ENCODE measurements at regions not wholly inside any gene's neighbourhood (a gene's known extent, or its start where the extent isn't known, plus 50 kb on each side); places are given as distances from the start of the nearest gene placed in this dataset.

DNA sequence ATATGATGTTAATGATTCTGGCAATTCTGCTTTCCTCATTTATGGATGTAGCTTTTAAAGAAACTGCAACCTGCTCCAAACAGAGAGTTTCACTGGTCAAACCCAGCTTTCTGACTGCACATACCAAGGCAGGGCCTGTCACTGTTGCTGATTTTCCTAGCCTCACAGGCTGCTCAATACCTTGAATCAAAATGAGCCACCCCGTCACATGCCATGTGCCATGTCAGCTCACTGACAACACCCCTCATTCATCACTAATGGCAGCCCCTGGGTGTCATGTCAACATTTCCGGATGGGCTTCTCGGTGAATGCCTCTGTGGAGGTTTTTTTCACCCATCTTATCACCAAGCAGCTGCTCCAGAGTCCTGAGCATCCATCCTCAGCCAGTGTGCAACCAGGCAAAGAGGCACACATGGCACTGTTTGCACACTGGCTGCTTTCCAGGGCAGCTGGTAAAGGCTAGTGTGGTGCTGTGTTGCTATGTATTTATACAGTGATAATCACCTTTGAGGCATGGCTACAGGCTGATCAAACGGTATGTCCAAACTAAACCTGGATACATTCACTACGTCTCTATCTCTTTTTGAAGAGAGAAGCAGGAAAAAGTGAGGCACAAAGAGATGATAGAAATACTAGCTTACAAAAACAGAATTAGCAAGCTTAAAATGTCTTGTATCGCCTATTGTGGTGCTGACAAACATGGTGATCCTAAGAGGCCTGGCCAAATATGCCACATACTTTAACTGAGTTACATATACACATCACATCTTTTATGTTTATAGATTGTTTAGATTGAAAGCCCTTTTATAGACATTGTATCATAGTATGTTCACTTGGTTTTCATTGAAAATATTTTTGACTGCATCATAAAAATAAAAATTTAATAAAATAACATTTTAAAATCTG is 94.6 kb upstream of the INPP4B start:
- no peak overlapping the region for H3K4me3 Mint-ChIP-seq
- peaks cover 4% of the 10 kb centered on the region for H3K27me3 Mint-ChIP-seq
- no peak for DNase-seq
- H3K4me1 Mint-ChIP-seq, result no peaks in the 10 kb centered on the region
- no peak overlapping the region for H3K27ac Mint-ChIP-seq
- H3K9me3 Mint-ChIP-seq, result peaks cover 2% of the 10 kb centered on the region
- H3K36me3 Mint-ChIP-seq (ENCODE audit: low read depth), result no peaks in the 10 kb centered on the region
- CTCF ChIA-PET, result interaction anchor here (0.6 kb wide), 1 partner anchor 460 kb away, joined by 3 read pairs; no protein-coding TSS in a partner anchor
- POLR2A ChIA-PET, result no interaction called here

DNA sequence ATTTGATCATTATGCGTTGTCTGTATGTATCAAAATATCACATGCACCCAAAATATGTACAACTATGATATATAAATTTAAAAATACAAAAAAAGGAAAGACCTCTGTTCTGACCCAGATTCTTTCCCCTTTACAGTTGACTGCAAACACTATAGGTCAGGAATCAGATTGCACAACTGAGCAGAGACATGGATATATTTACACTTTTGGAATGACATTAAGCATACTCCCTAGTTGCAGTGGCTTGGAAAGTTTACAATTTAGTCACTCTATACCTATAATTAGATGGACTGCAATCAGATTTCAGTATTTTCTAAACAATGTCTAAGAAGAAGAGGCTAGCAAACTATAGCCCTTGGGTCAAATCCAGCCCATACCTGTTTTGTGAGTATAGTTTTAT is 98.5 kb upstream of the INPP4B start:
- no peak for DNase-seq
- Mint-ChIP-seq H3K27ac (no peak overlapping the region), H3K4me1 (no peaks in the 10 kb centered on the region), H3K36me3 (ENCODE audit: low read depth) (no peaks in the 10 kb centered on the region), H3K27me3 (peaks cover 5% of the 10 kb centered on the region), H3K4me3 (no peak overlapping the region), H3K9me3 (peaks cover 2% of the 10 kb centered on the region)
- ChIA-PET CTCF (no interaction called here), POLR2A (no interaction called here)

- DNase-seq, result no peak
- H3K9me3 Mint-ChIP-seq, result no peaks in the 10 kb centered on the region
- H3K4me3 Mint-ChIP-seq, result no peak overlapping the region
- H3K36me3 Mint-ChIP-seq (ENCODE audit: low read depth), result no peaks in the 10 kb centered on the region
- peaks cover 1% of the 10 kb centered on the region for H3K27me3 Mint-ChIP-seq
- no peaks in the 10 kb centered on the region for H3K4me1 Mint-ChIP-seq
- H3K27ac Mint-ChIP-seq, result no peak overlapping the region
- CTCF ChIA-PET, result no interaction called here
- POLR2A ChIA-PET, result no interaction called here
Measured at GRCh38 chr4:142952821-142953580, 106.9 kb upstream of the INPP4B start.

DNA sequence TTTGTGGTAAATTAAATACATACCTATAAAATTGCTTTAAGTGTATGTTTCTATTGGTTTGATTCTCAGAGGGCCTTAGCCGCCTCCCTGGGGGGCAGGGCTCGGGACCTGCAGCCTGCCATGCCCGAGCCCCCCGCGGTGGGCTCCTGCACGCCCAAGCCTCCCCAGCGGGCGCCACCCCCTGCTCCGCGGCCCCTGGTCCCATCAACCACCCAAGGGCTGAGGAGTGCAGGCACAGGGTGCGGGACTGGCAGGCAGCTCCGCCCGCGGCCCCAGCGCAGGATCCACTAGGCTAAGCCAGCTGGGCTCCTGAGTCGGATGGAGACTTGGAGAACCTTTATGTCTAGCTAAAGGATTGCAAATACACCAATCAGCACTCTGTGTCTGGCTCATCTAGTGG is 108.3 kb upstream of the INPP4B start:
- H3K27ac Mint-ChIP-seq, result no peak overlapping the region
- H3K4me1 Mint-ChIP-seq, result no peaks in the 10 kb centered on the region

GRCh38 chr4:142955501-142955900 is 109.4 kb upstream of the INPP4B start:
- DNase-seq, result no peak
- H3K27me3 Mint-ChIP-seq, result peaks cover 3% of the 10 kb centered on the region
- no peaks in the 10 kb centered on the region for H3K36me3 Mint-ChIP-seq (ENCODE audit: low read depth)
- no peaks in the 10 kb centered on the region for H3K9me3 Mint-ChIP-seq
- H3K4me1 Mint-ChIP-seq, result no peaks in the 10 kb centered on the region
- ChIA-PET CTCF (no interaction called here), POLR2A (no interaction called here)
- H3K4me3 Mint-ChIP-seq, result no peak overlapping the region
- H3K27ac Mint-ChIP-seq, result no peak overlapping the region

More for the DNA sequence above, 108.3 kb upstream of the INPP4B start:
- ChIA-PET CTCF (no interaction called here), POLR2A (no interaction called here)
- Mint-ChIP-seq H3K27me3 (peaks cover 4% of the 10 kb centered on the region), H3K36me3 (ENCODE audit: low read depth) (no peaks in the 10 kb centered on the region), H3K4me3 (no peak overlapping the region), H3K9me3 (no peaks in the 10 kb centered on the region)
- DNase-seq, result no peak

- POLR2A ChIA-PET, result no interaction called here
- Mint-ChIP-seq H3K4me1 (no peaks in the 10 kb centered on the region), H3K27me3 (peaks cover 5% of the 10 kb centered on the region), H3K27ac (no peak overlapping the region), H3K9me3 (no peaks in the 10 kb centered on the region), H3K4me3 (no peak overlapping the region), H3K36me3 (ENCODE audit: low read depth) (no peaks in the 10 kb centered on the region)
- no peak for DNase-seq
- CTCF ChIA-PET, result no interaction called here
Measured at GRCh38 chr4:142959173-142959572, 113.1 kb upstream of the INPP4B start.

- Mint-ChIP-seq H3K9me3 (no peaks in the 10 kb centered on the region), H3K36me3 (ENCODE audit: low read depth) (no peaks in the 10 kb centered on the region), H3K27ac (no peak overlapping the region), H3K27me3 (peaks cover 5% of the 10 kb centered on the region), H3K4me3 (no peak overlapping the region), H3K4me1 (no peaks in the 10 kb centered on the region)
- no peak for DNase-seq
- POLR2A ChIA-PET, result no interaction called here
- CTCF ChIA-PET, result no interaction called here
Measured at GRCh38 chr4:142960126-142960525, 114.0 kb upstream of the INPP4B start.

GRCh38 chr4:142960867-142961644 is 115.0 kb upstream of the INPP4B start:
- H3K4me1 Mint-ChIP-seq, result no peaks in the 10 kb centered on the region
- no peak for DNase-seq
- H3K4me3 Mint-ChIP-seq, result no peak overlapping the region
- H3K36me3 Mint-ChIP-seq (ENCODE audit: low read depth), result no peaks in the 10 kb centered on the region
- H3K27ac Mint-ChIP-seq, result no peak overlapping the region
- H3K9me3 Mint-ChIP-seq, result no peaks in the 10 kb centered on the region
- POLR2A ChIA-PET, result no interaction called here
- H3K27me3 Mint-ChIP-seq, result peaks cover 5% of the 10 kb centered on the region
- CTCF ChIA-PET, result interaction anchor here (0.6 kb wide), 1 partner anchor 49 kb away, joined by 3 read pairs; no protein-coding TSS in a partner anchor

DNA sequence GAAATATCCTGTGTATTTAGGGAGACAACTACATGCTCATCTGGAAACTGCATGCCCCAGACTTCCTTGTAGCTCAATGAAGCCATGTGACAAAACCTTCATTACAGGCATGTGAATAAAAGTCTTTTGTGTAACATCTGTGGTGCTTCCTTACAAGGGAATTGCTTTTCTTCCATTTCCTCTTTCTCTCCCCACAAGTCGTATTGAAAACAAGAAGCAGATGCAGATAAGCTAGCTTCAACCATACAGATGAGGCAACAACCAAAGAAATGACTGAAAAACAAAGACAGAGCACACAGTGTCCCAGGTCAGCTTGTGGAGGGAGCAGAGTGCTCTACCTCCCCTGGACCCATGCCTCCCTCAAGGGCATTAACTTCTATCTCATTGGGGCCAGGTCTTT is 115.8 kb upstream of the INPP4B start:
- CTCF ChIA-PET, result no interaction called here

GRCh38 chr4:142974328-142974727 is 128.2 kb upstream of the INPP4B start:
- Mint-ChIP-seq H3K4me1 (no peaks in the 10 kb centered on the region), H3K27ac (no peak overlapping the region), H3K4me3 (no peak overlapping the region), H3K9me3 (no peaks in the 10 kb centered on the region), H3K36me3 (ENCODE audit: low read depth) (no peaks in the 10 kb centered on the region), H3K27me3 (peaks cover 3% of the 10 kb centered on the region)
- POLR2A ChIA-PET, result no interaction called here
- DNase-seq, result no peak
- CTCF ChIA-PET, result no interaction called here

More for the DNA sequence above, 115.8 kb upstream of the INPP4B start:
- POLR2A ChIA-PET, result no interaction called here
- DNase-seq, result no peak
- peaks cover 5% of the 10 kb centered on the region for H3K27me3 Mint-ChIP-seq
- no peak overlapping the region for H3K4me3 Mint-ChIP-seq
- H3K27ac Mint-ChIP-seq, result no peak overlapping the region
- no peaks in the 10 kb centered on the region for H3K9me3 Mint-ChIP-seq
- no peaks in the 10 kb centered on the region for H3K36me3 Mint-ChIP-seq (ENCODE audit: low read depth)
- H3K4me1 Mint-ChIP-seq, result no peaks in the 10 kb centered on the region

GRCh38 chr4:142975618-142976017 is 129.5 kb upstream of the INPP4B start:
- Mint-ChIP-seq H3K27ac (no peak overlapping the region), H3K4me3 (no peak overlapping the region), H3K4me1 (no peaks in the 10 kb centered on the region), H3K27me3 (peaks cover 3% of the 10 kb centered on the region), H3K9me3 (no peaks in the 10 kb centered on the region), H3K36me3 (ENCODE audit: low read depth) (no peaks in the 10 kb centered on the region)
- CTCF ChIA-PET, result no interaction called here
- POLR2A ChIA-PET, result no interaction called here
- DNase-seq, result no peak

DNA sequence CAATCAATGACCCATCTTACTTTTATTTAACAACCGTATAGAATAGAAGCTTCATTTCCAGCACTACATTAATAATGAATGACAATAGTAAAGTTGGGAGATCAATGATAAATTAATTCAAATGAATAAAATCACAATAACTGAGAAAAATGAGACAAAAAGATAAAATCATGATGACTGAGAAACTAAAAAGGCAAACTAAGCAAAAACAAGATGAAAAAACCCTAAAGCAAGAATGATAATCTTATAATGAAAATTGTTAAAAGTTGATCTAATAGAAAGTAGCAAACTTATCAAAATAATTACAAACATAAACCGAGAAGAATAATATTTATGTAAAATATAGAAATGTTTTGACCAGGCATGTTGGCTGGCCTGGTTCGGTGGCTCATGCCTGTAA is 130.4 kb upstream of the INPP4B start:
- no peaks in the 10 kb centered on the region for H3K36me3 Mint-ChIP-seq (ENCODE audit: low read depth)
- no peak overlapping the region for H3K27ac Mint-ChIP-seq
- H3K4me3 Mint-ChIP-seq, result no peak overlapping the region
- DNase-seq, result no peak
- no peaks in the 10 kb centered on the region for H3K9me3 Mint-ChIP-seq
- ChIA-PET POLR2A (no interaction called here), CTCF (no interaction called here)
- peaks cover 7% of the 10 kb centered on the region for H3K27me3 Mint-ChIP-seq
- no peaks in the 10 kb centered on the region for H3K4me1 Mint-ChIP-seq

DNA sequence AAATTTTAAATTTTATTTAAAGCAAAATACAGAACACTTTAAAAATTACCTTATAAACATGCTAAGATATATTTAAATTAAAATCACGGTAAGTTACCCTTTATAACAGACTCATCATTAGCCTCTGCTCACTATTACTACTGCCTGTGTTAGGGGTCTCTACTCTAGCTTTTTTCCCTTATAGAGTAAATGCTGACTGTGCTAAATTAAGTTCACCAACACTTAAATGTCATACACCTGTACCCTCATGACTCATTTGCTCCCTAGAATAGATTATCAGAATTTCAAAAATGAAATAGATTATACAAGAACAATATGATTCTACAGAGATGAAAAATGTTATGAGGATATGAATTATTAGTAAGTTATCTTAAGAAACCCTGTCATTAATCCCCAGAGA is 131.1 kb upstream of the INPP4B start:
- Mint-ChIP-seq H3K27ac (no peak overlapping the region), H3K4me3 (no peak overlapping the region), H3K4me1 (no peaks in the 10 kb centered on the region), H3K36me3 (ENCODE audit: low read depth) (no peaks in the 10 kb centered on the region), H3K9me3 (no peaks in the 10 kb centered on the region), H3K27me3 (peaks cover 7% of the 10 kb centered on the region)
- DNase-seq, result no peak
- POLR2A ChIA-PET, result no interaction called here
- CTCF ChIA-PET, result no interaction called here
